GM18951 (cell line): ENCODE measurements at regions not wholly inside any gene's neighbourhood (a gene's known extent, or its start where the extent isn't known, plus 50 kb on each side); places are given as distances from the start of the nearest gene placed in this dataset.

ENCODE experiments used
- POLR2A ChIP-seq: IDR thresholded peaks from 4 replicates; pipeline ENCODE4 v1.6.1; 2011; ENCODE audit warnings: mild to moderate bottlenecking; ENCODE audit not compliant: insufficient read length, insufficient read depth; ENCODE audit errors: extremely low read depth
- in situ Hi-C: fragments of 300-500 bp; cut with MboI; formaldehyde crosslinking; loops from one replicate; pipeline ENCODE4 v1.12.0; 2022; ENCODE audit warnings: low sequenced_read_pairs, mixed read lengths, inconsistent platforms; ENCODE audit not compliant: unreplicated experiment

DNA sequence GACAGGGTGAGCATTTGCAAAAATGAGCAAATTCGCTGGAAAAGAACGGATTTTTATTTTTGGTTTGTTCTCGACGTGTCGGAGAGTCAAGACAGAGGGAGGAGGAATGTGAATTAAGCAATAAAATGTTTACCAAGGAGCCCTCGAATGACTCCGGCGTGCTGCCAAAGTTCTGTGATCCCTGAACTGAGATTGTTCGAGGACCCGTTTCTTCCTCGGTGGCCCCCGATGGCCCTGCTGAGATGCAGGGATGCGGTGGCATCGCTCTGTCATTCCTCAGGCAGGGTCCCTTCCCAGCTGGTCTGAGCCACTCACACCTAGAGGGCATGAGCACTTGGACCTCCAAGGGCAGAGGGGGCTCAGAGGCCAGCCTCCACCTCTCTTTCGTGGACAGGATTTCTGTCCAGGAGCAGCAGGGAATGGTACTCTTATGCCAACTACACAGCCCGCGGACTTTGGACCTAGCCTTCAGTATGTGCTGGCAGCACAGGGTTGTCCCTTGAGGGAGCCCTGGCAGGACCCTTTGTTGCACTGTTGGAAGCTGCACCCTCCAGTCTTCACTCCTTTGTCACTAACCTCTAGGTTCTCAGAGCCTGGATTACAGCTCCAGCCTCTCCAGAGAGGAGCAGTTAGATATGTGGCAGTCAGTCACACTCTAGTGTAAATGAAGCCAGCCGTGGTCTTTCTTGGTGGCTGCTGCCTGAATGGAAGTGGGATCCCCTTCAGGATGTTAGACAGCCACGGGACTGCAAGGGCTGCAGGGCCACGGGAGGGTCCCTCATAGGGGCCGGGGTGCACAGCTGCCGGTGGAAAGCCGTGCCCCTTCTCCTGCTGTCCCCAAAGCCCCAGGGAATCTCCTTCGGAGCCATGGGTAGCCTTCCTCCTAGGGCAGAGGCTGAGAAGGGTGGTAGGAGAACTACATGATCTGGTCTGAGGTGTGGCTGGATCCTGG is 109.4 kb upstream of the ANO1 start:
- no peak for TF ChIP-seq POLR2A
- in situ Hi-C loops = no loop called here

DNA sequence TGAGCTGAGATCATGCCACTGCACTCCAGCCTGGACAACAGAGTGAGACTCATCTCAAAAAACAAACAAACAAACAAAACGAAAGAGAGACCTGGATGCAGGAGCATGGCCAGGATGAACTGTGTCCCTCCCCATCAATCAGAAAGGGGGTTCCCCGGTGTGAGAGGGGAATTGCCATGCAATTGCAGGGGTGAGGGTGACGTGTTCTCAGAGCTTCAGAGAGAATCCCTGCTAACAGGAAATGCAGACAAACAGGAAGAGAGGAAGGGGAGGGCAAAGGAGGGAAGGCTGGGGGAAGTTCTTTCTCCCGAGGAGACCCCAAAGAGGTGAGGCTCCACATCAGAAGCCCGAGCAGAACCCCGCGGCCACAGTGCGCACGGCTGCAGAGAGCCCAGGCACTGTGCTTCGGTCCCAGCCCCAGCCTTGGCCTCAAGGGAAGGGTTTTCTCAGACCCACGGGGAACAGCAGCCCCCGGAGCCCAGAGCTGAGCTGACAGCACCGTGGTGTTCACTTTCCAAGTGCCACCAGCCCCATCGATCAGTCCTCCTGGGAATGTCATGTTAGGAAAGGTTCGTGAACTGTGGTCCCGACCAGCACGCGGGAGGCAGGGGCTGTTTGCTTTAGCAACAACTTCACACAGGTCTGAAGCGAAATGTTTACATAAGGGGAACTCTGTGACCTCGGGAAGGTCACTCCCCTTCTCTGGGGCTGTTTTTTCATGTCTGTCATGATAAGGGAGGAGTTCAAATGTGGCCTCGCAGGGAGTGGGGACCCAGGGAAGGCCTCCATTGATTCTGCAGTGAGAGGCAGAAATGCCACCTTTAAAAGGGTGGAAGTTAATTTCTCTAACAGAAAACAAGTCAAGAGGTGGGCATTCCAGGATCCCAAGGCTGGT is 108.0 kb upstream of the ANO1 start:
- in situ Hi-C loops = no loop called here
- TF ChIP-seq POLR2A = no peak

DNA sequence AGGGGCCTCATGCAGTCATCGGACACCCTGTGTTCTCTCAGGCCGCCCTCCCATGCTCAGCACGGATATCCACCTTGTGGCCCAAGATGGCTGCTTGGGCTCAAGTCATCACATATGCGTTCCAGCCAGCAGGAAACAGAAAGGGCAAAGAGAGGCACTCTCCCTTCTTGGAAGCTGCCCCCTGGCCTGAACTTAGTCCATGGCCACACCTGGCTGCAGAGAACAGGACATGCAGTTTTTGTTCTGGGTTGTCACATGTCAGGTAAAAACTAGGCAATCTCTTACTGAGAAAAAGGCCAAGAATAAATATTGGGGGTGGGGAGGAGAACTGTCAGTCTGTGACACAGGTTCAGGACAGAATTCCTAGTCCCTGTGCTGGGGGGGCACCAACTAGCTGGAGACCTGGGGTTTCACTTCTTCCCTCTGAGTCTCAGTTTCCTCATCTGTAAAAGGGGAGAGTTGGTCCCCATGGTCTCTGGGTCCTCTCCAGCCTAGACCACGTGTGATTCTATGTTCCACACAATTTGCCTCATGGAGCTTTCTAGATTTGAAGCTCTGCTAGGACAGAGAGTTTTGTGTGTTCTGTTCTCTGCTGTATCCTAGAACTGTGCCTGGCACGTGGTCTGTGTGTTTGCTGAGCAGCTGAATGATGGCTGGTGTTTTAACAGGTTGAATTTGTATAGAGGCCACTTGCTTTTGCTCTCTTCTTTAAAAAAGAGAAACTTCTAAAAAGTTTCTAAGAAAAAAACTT is 107.2 kb upstream of the ANO1 start:
- TF ChIP-seq POLR2A = no peak
- in situ Hi-C loops = no loop called here

GRCh38 chr11:69971741-69972140 is 106.4 kb upstream of the ANO1 start:
- no peak for TF ChIP-seq POLR2A
- in situ Hi-C loops = no loop called here

GRCh38 chr11:69972351-69972802 is 105.7 kb upstream of the ANO1 start:
- in situ Hi-C loops = no loop called here
- no peak for TF ChIP-seq POLR2A

DNA sequence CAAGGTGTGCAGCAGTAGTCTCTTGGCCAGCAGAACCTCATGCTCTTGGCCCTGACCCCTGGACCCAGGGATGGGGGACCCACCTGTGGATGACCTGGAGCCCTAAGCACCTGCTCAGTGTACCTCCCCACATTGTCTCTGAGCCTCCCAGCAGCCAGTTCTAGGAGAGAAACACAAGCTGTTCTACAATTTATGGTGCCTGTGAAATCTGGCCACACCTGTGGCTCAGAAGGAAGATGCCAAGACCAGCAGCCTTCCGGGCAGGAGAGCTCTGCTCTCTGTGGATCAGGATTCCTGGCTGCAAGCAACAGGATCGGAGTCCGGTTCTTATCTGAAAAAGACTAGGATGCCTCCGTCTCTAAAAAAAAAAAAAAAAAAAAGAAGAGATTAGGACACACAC is 103.6 kb upstream of the ANO1 start:
- in situ Hi-C loops = no loop called here
- TF ChIP-seq POLR2A = no peak

GRCh38 chr11:69975822-69976221 is 102.3 kb upstream of the ANO1 start:
- in situ Hi-C loops = no loop called here
- no peak for TF ChIP-seq POLR2A

DNA sequence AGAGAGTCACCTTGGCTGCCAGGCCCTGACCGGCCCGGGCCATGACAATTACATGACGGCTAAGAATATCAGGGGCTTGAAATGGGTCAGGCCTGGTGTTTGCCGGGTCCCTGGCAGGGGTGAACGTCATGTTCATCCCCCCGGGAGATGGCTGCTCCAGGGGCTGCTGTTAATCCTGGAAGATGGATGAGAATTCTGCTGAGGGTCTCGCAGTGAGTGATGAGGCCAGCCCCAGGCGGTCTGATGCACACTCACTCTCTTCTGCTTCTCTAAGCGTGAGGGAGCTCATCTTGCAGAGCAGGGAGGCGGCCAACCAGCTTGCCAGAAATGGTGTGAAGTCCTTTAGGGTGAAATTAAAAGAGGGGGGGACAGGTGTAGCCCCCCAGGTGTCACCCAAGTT is 101.3 kb upstream of the ANO1 start:
- in situ Hi-C loops = no loop called here
- no peak for TF ChIP-seq POLR2A

- no peak for TF ChIP-seq POLR2A
- in situ Hi-C loops = no loop called here
These were observed 100.2 kb upstream of the ANO1 start for GRCh38 chr11:69977951-69978350.

DNA sequence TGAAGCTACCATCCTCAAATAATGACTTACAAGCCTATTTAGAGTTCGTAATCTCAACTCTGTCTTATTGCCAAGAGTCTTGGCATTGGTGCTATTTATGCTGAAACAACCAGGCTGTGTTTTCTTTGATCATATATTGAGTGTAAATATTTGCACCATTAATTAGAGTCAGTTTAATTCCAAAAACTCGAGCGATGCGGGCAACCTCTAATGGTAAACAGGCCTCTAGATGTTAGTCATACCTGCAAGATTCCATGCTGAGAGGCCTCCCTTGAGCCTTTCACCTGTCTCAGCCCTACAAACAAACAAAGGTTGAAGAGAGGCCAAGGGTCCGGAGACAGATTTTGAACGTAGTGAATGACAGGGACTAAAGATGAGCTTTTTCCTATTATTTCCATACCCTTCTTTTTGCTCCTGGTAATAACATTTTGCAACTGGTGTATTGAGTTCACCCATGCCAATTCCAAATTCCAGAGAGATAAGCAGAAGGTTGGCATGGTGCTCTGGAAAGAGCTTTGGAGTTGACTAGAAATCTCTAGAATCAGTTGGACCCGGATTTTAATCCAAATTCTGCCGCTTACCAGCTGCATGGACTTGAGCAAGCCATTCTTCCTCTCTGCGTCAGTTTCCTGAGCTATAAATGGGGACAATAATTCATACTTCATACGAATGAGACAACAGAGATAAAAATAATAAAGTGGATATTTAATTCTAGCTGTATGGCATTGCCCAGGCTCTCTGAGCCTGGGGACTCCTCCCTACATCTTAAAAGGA is 99.1 kb upstream of the ANO1 start:
- no peak for TF ChIP-seq POLR2A
- in situ Hi-C loops = no loop called here

GRCh38 chr11:69979632-69980031 is 98.5 kb upstream of the ANO1 start:
- in situ Hi-C loops = no loop called here
- no peak for TF ChIP-seq POLR2A

GRCh38 chr11:69981119-69981784 is 96.9 kb upstream of the ANO1 start:
- TF ChIP-seq POLR2A = no peak
- in situ Hi-C loops = no loop called here
